ENCODE measurements at regions not wholly inside any gene's neighbourhood (a gene's known extent, or its start where the extent isn't known, plus 50 kb on each side); places are given as distances from the start of the nearest gene placed in this dataset.

- no peak for TF ChIP-seq NFRKB (IDR thresholded peaks at IDR 0.05)
- TF ChIP-seq L3MBTL2 (conservative IDR thresholded peaks at IDR 0.05), result no peak
Observed at GRCh38 chr17:63268827-63269226, 177.3 kb downstream of the CYB561 start.

Measured in HEK293T (cell line).